GM13977 (cell line): ENCODE measurements at regions not wholly inside any gene's neighbourhood (a gene's known extent, or its start where the extent isn't known, plus 50 kb on each side); places are given as distances from the start of the nearest gene placed in this dataset.
"Not testable (repeated sequence)": the region's sequence is repeated elsewhere in the genome, so short reads cannot be mapped to it uniquely, and the experiment has no call there.

ENCODE experiments used
- DNase-seq: peaks from one replicate; pipeline ENCODE4 v3.0.0; 2012; ENCODE audit warnings: low spot score
- in situ Hi-C: fragments of 300-500 bp; cut with MboI; formaldehyde crosslinking; loops from one replicate; pipeline ENCODE4 v1.12.0; 2022; ENCODE audit warnings: low sequenced_read_pairs, low pct_unique_long_range_greater_than_20kb, mixed read lengths, inconsistent platforms; ENCODE audit not compliant: unreplicated experiment
- TF ChIP-seq, protein P1 (sequence below): IDR thresholded peaks from 2 replicates; pipeline ENCODE4 v1.5.1; 2012; ENCODE audit warnings: mild to moderate bottlenecking, control low read depth; ENCODE audit not compliant: insufficient read depth; ENCODE audit errors: extremely low read depth, missing control alignments

DNA sequence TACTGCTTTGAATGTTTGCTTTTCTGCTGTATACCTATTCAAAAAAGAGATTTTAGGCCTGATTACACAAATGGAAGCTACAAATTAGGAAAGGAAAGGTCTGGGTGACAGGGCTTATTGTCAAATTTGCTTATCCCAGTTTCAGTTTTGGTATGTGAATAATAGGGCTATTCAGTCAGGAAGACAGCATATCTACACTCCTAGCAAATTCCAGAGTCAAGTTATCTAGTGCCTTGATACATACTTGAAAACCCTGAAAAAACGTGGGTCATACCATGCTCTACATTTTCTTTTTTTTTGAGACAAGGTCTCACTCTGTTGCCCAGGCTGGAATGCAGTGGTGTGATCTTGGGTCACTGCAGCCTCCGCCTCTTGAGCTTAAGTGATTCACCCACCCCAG is 59.2 kb upstream of the CCDC180 start:
- DNase-seq, in situ Hi-C loops: not testable (repeated sequence)

DNA sequence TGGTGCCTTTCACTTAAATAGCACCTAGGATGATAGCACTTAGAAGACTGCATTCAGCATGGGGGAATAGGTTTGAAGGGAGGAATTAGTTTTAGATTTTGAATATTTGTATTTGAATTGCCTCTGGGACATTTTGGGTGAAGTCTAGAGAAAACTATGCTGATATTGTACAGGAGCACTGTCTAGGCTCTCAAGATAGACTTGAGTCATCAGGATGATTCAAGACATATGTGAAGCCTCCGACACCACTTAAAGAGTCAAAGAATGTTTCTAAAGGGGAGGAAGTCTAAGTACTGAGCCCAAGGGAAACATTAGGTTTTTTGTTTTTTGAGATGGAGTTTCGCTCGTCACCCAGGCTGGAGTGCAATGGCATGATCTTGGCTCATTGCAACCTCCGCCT is 63.9 kb upstream of the CCDC180 start:
- TF ChIP-seq, protein P1, sequence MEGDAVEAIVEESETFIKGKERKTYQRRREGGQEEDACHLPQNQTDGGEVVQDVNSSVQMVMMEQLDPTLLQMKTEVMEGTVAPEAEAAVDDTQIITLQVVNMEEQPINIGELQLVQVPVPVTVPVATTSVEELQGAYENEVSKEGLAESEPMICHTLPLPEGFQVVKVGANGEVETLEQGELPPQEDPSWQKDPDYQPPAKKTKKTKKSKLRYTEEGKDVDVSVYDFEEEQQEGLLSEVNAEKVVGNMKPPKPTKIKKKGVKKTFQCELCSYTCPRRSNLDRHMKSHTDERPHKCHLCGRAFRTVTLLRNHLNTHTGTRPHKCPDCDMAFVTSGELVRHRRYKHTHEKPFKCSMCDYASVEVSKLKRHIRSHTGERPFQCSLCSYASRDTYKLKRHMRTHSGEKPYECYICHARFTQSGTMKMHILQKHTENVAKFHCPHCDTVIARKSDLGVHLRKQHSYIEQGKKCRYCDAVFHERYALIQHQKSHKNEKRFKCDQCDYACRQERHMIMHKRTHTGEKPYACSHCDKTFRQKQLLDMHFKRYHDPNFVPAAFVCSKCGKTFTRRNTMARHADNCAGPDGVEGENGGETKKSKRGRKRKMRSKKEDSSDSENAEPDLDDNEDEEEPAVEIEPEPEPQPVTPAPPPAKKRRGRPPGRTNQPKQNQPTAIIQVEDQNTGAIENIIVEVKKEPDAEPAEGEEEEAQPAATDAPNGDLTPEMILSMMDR: no peak
- in situ Hi-C loops: no loop called here

DNA sequence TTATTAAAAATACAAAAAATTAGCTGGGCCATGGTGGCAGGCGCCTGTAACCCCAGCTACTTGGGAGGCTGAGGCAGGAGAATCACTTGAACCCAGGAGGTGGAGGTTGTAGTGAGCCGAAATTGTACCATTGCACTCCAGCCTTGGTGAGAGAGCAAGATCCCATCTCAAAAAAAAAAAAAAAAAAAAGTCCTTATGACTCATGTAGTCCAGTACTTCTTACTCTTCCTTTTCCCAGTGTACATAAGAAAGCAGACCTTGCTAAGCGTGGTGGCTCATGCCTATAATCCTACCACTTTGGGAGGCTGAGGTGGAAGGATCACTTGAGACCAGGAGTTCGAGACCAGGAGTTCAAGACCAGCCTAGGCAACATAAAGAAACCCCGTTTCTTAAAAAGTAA is 66.0 kb upstream of the CCDC180 start:
- DNase-seq, in situ Hi-C loops: not testable (repeated sequence)

More for the DNA sequence above, 63.9 kb upstream of the CCDC180 start:
- no peak for DNase-seq

DNA sequence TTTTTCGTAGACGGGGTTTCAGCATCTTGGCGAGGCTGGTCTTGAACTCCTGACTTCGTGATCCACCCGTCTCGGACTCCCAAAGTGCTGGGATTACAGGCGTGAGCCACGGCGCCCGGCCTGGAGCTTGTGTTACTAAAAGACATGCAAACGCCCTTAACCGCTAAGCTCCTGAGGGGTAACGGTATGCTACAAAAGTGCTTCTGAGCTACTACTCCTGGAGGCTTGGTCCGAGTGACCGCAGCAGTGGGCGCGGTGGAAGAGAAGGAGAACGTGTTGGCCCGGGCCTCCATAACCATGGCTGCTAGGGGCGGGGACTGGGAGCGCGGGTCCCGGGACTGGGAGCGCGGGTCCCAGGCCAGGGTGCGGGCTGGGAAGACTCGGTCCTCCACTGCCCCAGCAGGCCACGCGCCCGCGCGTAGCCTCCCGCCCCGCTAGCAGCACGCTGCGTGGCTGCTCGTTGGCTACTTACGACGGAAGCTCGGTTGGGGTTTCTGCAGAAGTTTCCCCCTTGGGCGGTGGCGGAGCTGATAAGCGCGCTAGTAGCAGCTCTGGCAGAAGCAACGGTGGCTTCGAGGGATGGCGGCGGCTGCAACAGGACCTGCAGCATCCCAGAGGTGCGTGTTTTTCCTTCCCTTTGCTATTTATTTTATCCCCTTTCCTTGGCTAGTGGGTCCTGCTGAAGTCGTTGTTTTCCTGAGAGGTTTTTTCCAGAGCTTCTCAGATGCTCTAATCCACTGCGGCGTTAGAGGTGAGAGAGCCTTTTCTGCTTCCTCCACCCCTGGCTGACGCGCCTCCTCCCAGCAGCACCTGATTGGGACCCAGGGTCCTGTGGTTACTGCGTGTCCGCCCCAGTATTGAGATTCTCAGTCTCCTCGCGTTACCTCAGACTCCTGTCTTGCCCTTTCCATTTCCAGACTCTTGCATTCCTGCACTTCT is 69.2 kb upstream of the CCDC180 start:
- in situ Hi-C loops: no loop called here

DNA sequence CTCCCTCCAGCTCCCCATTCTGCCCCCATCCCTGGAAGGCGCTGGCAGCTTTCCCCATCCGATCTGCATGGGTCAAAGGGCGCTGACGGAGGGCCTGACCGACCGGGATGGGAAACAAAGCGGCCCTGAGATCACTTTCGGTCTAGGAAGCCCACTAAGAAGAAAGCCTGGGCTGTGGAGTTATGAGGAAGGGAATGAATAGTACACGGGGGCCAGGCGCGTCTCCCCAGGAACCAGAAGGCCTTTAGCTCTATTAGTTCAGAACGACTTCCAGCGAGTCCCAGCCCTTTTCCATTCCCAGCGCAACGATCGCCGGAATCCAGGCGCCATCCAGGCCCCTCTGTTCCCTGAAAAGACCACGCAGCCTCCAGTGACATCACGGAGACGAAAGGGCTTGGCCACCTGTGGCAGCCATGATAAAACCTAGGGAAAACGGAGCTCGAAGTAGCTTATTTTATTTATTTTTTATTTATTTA is 70.1 kb upstream of the CCDC180 start:
- in situ Hi-C loops: no loop called here
- DNase-seq: no peak
- TF ChIP-seq, protein P1: no peak

More for the DNA sequence above, 69.2 kb upstream of the CCDC180 start:
- peak; percentile 63 for DNase-seq
- TF ChIP-seq, protein P1: no peak

DNA sequence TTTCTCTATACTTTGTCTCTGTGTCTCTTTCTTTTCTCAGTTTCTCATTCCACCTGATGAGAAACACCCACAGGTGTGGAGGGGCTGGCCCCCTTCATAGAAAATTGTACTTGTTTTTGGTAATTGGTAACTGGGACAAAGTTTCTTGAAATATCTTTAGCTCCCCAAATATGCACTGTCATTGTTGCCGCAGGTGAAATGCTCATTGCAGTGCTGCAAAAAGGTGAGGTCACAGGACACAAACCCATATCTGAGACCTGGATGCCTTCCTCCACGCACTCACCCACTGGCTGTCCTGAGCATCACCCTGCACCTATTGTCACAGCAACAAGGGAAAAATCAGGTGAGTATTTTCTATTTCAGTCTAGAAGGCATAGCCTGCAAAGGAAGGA is 74.5 kb upstream of the CCDC180 start:
- in situ Hi-C loops, DNase-seq: not testable (repeated sequence)

DNA sequence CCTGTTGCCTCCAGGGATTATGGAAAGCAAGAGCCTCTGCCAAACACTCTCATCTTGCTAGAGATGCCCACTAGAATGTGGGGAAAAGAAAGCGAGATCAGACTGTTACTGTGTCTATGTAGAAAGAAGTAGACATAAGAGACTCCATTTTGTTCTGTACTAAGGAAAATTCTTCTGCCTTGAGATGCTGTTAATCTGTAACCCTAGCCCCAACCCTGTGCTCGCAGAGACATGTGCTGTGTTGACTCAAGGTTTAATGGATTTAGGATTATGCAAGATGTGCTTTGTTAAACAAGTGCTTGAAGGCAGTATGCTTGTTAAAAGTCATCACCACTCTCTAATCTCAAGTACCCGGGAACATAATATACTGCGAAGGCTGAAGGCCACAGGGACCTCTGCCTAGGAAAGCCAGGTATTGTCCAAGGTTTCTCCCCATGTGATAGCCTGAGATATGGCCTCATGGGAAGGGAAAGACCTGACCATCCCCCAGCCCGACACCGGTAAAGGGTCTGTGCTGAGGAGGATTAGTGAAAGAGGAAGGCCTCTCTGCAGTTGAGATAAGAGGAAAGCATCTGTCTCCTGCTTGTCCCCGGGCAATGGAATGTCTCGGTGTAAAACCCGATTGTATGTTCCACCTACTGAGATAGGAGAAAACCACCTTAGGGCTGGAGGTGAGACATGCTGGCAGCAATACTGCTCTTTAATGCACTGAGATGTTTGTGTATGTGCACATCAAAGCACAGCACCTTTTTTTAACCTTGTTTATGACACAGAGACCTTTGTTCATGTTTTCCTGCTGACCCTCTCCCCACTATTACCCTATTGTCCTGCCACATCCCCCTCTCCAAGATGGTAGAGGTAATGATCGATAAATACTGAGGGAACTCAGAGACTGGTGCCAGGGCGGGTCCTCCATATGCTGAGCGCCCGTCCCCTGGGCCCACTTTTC is 75.1 kb upstream of the CCDC180 start:
- in situ Hi-C loops, DNase-seq: not testable (repeated sequence)

DNA sequence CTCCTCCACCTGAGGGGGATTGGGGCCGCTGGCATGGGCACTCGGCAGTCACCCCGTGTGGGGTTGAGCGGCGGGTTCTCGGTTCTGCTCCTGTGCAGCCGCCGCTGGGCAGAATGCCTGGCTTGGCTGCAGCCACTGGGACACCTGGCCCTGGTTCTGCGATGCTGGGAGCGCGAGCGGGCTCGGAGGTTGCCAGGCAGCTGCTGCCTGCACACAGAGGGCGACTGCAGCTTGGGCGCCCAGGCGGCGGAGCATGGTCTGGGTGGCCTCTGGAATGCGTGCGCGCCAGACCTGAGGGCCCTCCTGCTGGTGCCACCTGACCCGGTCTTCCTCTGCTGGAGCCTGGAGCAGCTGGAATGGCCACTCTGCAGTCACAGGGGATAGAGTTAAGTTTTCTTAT is 85.1 kb upstream of the CCDC180 start:
- DNase-seq, in situ Hi-C loops: not testable (repeated sequence)

DNA sequence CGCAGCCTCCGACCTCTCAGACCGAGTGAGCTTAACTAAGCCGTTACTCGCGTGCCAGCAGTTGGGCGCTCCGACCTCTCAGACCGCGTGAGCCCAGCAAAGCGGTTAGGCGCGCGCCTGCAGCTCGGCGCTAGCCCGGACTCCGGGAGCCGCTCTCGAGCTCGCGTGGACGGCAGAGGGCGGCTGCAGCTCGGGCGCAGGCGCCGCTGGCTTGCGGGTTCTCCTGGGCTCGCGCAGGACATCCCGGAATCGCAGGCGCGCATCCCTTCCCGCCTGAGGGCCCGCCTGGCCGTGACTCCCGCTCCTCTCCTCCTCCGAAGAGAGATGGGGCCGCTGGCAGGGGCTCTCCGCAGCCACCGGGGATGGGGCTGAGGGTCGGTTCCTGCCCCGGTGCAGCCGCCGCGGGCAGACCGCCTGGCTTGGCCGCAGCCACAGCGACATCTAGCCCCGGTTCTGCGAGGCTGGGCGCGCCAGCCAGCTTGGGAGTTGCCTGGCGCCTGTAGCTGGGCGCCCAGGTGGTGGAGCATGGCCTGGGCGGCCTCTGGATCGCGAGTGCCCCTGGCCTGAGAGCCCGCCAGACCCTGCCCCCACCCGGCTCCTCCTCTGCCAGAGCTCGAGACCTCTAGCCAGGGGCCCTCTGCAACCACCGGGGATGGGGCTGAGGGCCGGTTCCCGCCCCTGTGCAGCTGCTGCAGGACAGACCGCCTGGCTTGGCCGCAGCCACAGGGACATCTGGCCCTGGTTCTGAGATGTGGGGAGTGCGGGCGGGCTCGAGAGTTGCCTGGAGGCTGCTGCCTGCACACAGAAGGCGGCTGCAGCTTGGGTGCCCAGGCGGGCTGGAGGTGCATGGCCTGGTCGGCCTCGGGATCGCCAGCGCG is 85.7 kb upstream of the CCDC180 start:
- DNase-seq: peak; percentile 28
- in situ Hi-C loops: not testable (repeated sequence)
